GM19238 (cell line): ENCODE measurements at regions not wholly inside any gene's neighbourhood (a gene's known extent, or its start where the extent isn't known, plus 50 kb on each side); places are given as distances from the start of the nearest gene placed in this dataset.
"Not testable (repeated sequence)": the region's sequence is repeated elsewhere in the genome, so short reads cannot be mapped to it uniquely, and the experiment has no call there.

Experiments
- DNase-seq: peaks from one replicate; pipeline ENCODE4 v3.0.0; 2011; ENCODE audit warnings: low spot score; ENCODE audit not compliant: insufficient read length

DNA sequence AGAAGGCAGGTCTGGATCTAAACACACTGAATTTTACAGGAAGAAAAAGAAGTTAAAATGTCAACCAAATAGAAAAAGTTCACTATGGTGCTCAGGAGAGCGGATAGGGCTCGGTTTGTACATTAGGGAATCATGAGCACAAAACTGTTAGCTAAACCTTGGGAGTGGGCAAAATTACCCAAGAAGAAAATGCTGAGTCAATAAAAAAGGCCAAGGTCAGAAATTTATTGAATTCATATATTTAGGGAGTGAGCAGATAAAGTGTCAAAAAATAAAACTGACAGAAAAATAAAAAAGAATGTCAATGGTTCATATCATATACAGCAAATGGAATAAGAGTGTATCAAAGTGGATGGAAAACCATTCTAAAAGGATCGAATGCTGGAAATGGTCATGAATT lies 452.5 kb upstream of the SMIM31 start:
- DNase-seq, result no peak

DNA sequence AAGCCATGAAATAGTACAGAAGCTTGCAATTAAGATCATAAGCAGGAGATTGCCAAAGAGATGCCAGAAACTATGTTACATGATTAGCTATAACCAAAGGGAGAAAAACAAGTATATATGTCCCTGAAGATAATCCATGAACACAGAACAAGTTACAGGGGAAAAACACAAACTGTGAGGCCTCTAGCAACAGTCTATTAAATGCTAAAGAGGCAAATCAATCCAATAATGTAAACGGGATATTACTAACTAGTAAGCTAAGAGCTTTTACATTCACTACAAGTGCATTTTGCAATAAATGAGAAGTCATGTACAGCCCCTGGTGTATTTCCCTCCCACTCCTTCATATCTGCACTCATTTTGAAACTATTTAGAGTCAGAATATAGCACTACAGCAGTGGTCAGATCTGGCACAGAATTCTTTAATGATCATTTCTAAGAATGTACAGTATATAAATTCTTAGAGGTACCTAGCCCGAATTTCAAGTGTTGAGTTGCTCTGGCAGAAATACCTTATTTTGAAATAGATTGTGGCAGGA lies 449.8 kb upstream of the SMIM31 start:
- DNase-seq, result no peak

DNA sequence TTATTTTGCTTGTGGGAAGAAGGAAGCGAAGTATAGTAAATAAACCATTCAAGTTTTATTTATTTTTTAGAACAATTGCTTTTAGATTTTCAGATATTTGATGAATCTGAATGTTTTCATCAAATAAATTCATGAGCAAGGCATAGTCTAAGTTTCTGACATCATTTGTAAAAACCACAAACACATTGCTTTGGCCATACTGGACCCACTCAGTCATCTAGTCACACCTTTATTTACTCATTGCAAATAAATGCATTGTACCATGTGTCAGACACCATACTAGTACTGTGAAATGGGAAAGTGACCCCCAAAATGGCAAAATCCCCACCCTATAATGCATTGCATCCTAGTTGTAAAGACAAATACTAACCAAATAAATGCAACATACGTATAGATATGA lies 449.1 kb upstream of the SMIM31 start:
- DNase-seq, result no peak

DNA sequence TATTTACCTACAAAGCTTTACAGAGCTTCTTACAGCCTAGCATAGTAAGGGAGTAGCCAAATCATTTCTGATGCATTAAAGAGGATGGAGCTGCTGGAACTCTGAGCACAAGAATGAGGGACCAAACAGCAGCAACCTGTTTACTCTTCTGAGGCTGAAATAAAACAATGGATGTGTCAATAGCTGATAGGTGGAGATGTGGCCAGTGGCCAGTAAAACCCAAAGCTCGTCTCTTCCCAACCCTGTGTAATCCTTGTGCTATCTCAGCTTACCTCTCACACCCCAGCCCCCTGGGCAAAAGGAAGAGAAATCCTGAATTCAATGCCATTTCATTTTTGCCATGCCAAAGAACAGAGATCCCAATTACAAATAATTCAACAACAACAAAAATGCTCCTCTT lies 446.7 kb upstream of the SMIM31 start:
- no peak for DNase-seq

DNA sequence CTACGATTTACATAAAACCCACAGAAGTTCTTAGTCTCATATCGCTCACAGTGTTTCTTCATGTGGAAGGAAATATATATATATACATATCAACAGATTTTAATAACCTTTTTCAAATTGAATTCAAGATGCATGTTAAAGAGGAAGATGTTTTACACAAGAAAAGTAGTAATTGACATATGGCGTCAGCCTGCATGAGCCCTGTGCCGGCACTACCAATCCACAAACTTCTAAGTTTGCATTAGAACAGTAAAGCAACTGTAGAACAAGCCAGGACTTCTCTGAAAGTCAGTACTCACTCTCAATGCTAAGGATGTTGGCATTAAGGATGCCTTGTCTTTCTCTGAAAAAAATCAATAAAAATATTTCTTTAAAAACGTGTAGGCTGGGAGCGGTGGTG lies 441.3 kb upstream of the SMIM31 start:
- DNase-seq, result no peak

DNA sequence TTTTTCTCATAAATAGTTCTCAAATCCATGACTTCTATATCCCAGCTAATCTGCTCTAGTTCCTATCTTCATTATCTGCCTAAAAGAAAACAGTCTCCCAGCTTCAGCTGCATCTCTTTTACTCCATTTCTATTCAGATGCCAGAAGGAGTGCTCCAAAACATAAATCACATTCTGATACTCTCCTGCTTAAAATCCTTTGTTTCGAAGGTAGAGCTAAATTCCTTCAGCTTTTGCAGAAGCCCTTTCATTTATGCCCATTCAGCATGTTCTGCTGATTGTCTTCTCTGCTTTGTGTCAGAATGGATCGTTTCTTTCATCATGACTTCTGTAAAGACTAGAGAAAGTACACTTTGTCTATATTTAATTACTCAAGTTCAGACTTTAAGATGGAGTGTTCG lies 440.1 kb upstream of the SMIM31 start:
- no peak for DNase-seq

DNA sequence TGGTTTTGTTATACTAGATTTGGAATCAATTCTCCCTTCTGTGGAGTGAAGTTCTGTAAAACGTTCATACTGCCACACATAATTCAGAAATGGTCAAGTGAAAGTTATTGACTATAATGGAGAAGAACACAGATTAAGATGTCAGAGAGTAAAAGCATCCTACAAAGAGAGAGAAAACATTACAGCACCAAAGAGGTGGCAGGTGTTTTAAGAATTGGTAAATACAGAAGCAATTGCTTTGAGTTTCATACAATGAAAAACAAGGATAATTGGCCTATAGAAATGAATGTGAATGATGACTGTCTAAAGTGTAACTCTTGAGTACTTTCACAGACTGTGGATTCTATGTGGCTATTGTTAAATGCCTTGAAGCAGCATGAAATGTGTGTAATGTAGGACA lies 435.6 kb upstream of the SMIM31 start:
- DNase-seq, result no peak

- no peak for DNase-seq
These were observed 434.2 kb upstream of the SMIM31 start for GRCh38 chr4:164319688-164320087.

DNA sequence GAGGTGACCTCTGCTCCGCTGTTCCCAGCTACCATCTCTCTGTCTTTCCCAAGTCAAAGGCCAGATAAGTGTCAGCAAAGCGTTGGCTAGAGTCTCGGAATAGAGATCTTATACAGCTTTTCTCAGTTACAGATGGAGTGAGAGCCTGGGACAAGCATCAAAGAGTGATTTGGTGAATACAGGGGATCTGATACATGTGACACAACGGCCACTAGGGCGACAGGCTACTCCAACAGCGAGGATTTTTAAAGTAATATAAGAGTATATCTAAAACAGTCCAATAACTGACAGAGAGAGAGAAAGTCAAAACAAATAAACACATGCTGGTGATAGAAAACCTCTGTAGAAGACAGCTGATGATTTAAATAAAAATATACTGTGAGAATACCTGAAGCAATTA lies 433.1 kb upstream of the SMIM31 start:
- DNase-seq, result no peak

- DNase-seq, result no peak
These were observed 427.9 kb upstream of the SMIM31 start for GRCh38 chr4:164326056-164326455.

- DNase-seq, result no peak
These were observed 416.5 kb upstream of the SMIM31 start for GRCh38 chr4:164337219-164337944.

GRCh38 chr4:164343472-164343976 lies 410.4 kb upstream of the SMIM31 start:
- DNase-seq, result no peak

DNA sequence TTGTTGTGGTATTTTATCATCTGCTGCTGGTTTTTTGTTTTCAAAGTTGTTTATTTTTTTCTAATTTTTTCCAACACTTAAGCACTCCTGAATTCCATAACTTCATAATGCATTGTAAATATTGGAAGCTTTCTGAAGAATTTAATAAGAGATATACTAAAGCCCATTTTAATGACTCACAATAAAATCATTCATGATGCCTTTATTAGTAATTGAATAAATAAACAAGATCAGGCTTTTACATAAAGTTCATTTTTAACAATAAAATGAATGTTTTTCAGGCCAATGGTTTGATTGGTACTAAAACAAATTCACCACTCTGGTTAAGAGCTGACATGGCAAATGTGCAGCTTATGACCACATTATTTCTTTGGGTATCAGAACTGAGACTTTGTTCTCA lies 408.2 kb upstream of the SMIM31 start:
- no peak for DNase-seq

- DNase-seq, result no peak
These were observed 403.9 kb upstream of the SMIM31 start for GRCh38 chr4:164350061-164350460.

- DNase-seq, result not testable (repeated sequence)
These were observed 403.2 kb upstream of the SMIM31 start for GRCh38 chr4:164350716-164351115.

GRCh38 chr4:164357957-164358356 lies 396.0 kb upstream of the SMIM31 start:
- DNase-seq, result no peak

- DNase-seq, result no peak
These were observed 395.5 kb upstream of the SMIM31 start for GRCh38 chr4:164358400-164358799.

DNA sequence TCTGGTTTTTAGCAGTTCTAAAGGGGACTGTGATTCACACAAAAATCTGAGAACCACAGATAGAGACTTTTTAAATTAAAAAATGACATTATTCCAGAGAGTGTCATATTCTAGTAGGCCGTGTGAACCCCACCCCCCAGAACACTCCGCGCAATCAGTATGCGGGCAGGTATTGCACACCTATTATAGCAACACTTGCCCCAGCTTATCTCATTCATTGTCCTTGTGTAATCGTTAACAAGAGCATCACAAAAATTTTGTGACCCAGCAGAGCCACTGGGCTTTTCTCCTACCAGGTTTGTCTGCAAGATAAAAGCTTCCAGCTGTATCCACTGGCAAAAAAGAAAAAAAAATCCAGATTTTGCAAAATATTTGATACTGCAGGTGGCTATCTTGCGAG lies 394.1 kb upstream of the SMIM31 start:
- DNase-seq, result no peak

DNA sequence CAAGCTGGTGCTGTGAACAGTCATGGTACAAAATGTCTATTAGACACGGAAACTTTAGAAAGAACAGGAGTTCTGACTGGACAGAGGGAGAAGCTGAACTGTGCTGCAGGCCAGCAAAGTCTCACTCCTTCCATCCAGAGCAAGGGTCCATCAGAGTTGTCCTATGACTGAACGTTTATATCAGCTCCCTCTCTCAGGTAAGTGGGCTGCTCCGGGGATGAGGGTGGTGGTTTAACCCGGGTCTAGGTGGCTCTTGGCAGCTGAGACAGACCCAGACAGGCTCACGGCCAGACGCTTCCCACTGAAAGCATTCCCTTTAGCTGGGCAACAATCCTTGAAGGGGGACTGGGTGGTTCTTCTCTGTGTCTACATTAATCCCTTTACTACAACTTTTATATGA lies 385.0 kb upstream of the SMIM31 start:
- DNase-seq, result no peak

DNA sequence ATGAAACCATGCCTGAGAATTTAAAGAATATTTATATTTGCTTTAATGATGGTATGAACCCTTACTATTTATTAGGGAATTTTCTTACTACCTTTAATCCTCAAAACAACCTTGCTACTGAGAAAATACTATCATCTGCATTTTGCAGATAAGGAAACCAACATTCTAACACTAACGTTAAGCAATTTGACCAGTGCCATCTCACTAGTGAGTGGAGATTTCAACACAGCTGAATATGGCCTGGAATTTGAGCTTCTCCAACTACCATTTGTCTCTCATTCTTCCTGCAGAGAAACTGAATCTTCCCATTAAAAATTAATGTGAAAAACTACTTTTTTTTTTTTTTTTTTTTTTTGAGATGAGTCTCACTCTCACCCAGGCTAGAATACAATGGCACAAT lies 380.9 kb upstream of the SMIM31 start:
- no peak for DNase-seq

DNA sequence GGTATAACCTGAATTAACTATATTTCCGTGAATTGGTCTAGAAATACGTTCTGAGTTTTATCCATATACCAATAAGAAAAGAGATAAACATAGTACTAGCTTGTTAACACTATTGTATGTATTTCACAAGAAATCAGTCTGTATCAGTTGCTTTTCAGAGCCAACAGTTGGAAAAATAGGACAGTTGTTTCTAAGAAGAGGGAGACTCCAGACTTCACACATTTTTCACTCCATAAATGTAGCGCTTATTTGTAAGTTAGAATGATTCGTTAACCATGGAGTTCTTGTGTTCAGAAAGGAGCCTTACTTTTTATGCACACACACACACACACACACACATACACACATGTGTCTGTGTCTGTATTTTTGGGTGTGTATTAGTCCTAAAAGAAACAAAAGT lies 376.7 kb upstream of the SMIM31 start:
- no peak for DNase-seq

GRCh38 chr4:164378361-164378760 lies 375.6 kb upstream of the SMIM31 start:
- no peak for DNase-seq

GRCh38 chr4:164379694-164380093 lies 374.2 kb upstream of the SMIM31 start:
- no peak for DNase-seq
